ENCODE measurements at regions not wholly inside any gene's neighbourhood (a gene's known extent, or its start where the extent isn't known, plus 50 kb on each side); places are given as distances from the start of the nearest gene placed in this dataset.

DNA sequence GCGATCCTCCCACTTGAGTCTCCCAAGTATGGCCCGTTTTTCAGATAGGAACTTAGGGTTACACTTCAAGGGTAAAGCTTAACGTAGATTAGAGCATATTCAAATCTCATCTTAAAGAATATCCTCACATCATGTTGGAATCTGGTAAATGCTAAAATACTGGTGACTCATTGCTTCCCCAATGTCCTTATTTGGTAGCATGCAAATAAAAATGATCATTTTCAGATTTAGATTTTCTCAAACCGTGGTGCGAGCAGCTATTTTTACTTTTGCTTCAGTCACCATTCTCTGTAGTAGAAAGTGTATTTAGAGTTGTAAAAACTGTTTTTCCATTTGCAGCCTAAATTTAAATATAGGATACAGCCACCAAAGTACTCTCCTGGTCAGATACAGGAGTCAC lies 101.5 kb upstream of the MAML3 start:
- ATAC-seq (no peak), DNase-seq (no peak)
- no peak overlapping the region for H3K27ac Mint-ChIP-seq
- no peak for TF ChIP-seq CTCF (IDR thresholded peaks at IDR 0.05)
- H3K36me3 Mint-ChIP-seq (ENCODE audit: low read depth), result no peaks in the 10 kb centered on the region
- no peak overlapping the region for H3K4me3 Mint-ChIP-seq
- intact Hi-C loops (cut with micrococcal nuclease), result loop anchor here (10.0 kb wide), 2 partner anchors 521 to 601 kb away; no protein-coding TSS in a partner anchor
- ChIA-PET CTCF (interaction anchor here (0.7 to 6.5 kb wide), 8 partner anchors 12 to 599 kb away, joined by 3 to 65 read pairs (median 10); no protein-coding TSS in a partner anchor), POLR2A (interaction anchor here (1.5 kb wide), 1 partner anchor 598 kb away, joined by 3 read pairs; no protein-coding TSS in a partner anchor)
- no peaks in the 10 kb centered on the region for H3K9me3 Mint-ChIP-seq
- H3K27me3 Mint-ChIP-seq, result peaks cover 9% of the 10 kb centered on the region
- peaks cover 25% of the 10 kb centered on the region for H3K4me1 Mint-ChIP-seq (ENCODE audit: low read depth)

- ChIA-PET POLR2A (interaction anchor here (1.5 to 3.1 kb wide), 3 partner anchors 11 to 597 kb away, joined by 3 to 11 read pairs (median 4); partner anchors contain the start of gene MAML3), CTCF (interaction anchor here (0.7 to 6.5 kb wide), 18 partner anchors 10 to 598 kb away, joined by 3 to 65 read pairs (median 5); no protein-coding TSS in a partner anchor)
Observed at GRCh38 chr4:140254651-140255299, 100.8 kb upstream of the MAML3 start.

GRCh38 chr4:140253556-140254027 lies 99.6 kb upstream of the MAML3 start:
- CTCF ChIA-PET, result interaction anchor here (0.6 to 6.5 kb wide), 47 partner anchors 10 to 596 kb away, joined by 3 to 65 read pairs (median 4); partner anchors contain the start of gene MAML3
- H3K27ac Mint-ChIP-seq, result no peak overlapping the region
- intact Hi-C loops (cut with micrococcal nuclease), result loop anchor here (2.0 to 10.0 kb wide), 3 partner anchors 241 to 599 kb away; no protein-coding TSS in a partner anchor
- ATAC-seq, result no peak
- TF ChIP-seq CTCF (IDR thresholded peaks at IDR 0.05), result peak; percentile 59
- no peak for DNase-seq
- no peaks in the 10 kb centered on the region for H3K9me3 Mint-ChIP-seq
- no peaks in the 10 kb centered on the region for H3K36me3 Mint-ChIP-seq (ENCODE audit: low read depth)
- POLR2A ChIA-PET, result interaction anchor here (1.7 to 3.1 kb wide), 2 partner anchors 10 to 101 kb away, joined by 4 to 11 read pairs; partner anchors contain the start of gene MAML3
- H3K4me3 Mint-ChIP-seq, result peak overlapping the region; percentile 29
- peaks cover 11% of the 10 kb centered on the region for H3K27me3 Mint-ChIP-seq
- H3K4me1 Mint-ChIP-seq (ENCODE audit: low read depth), result peaks cover 25% of the 10 kb centered on the region

More at GRCh38 chr4:140254651-140255299, 100.8 kb upstream of the MAML3 start:
- H3K36me3 Mint-ChIP-seq (ENCODE audit: low read depth), result no peaks in the 10 kb centered on the region
- no peak overlapping the region for H3K27ac Mint-ChIP-seq
- H3K27me3 Mint-ChIP-seq, result peaks cover 11% of the 10 kb centered on the region
- peaks cover 25% of the 10 kb centered on the region for H3K4me1 Mint-ChIP-seq (ENCODE audit: low read depth)
- TF ChIP-seq CTCF (IDR thresholded peaks at IDR 0.05), result no peak
- ATAC-seq (no peak), DNase-seq (no peak)
- intact Hi-C loops (cut with micrococcal nuclease), result loop anchor here (10.0 kb wide), 2 partner anchors 520 to 600 kb away; no protein-coding TSS in a partner anchor
- H3K4me3 Mint-ChIP-seq, result no peak overlapping the region
- H3K9me3 Mint-ChIP-seq, result no peaks in the 10 kb centered on the region

DNA sequence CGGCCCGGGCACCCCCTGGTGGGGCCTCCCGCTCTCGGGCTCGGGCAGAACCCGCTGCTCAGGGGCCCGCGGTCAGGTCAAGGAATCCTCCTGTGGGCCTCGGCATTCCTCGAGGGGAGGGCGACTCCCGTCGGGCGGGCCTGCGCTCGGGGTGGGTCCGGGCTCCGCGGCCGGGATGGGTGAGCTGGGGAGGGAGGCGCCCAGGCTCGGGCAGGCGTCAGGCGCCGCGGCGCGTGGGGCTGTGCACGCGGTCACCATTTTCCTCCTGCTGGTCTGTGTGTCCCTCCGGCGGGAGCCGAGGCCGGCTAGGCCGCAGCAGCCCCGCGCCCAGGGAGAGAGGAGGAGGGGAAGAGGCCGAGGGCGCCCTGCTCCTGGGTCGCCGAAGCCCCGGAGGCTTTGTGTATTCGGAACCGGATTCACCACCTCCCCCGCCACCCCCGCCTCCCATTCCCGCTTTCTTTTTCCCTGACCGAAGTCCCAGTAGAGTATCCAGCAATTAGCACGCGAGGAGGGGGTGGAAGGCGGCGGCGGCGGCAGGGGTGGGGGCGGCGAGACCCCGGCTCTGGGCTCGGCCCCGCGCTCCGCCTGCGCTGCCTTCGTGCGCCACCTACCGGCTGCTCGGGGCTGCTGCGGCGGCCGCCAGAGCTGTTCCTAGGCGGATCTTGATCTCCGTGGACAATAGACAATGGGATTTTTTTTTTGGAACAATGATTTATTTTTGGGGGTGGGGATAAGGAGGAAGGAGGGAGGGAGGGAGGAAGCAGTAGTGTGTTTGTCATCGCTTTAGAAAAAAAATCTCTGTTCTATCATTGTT lies 99.0 kb upstream of the MAML3 start:
- Mint-ChIP-seq H3K27ac (no peak overlapping the region), H3K36me3 (ENCODE audit: low read depth) (no peaks in the 10 kb centered on the region), H3K4me1 (ENCODE audit: low read depth) (peaks cover 25% of the 10 kb centered on the region), H3K4me3 (peak overlapping the region; percentile 29), H3K27me3 (peaks cover 11% of the 10 kb centered on the region), H3K9me3 (no peaks in the 10 kb centered on the region)
- CTCF ChIA-PET, result interaction anchor here (0.6 to 6.5 kb wide), 48 partner anchors 10 to 596 kb away, joined by 3 to 65 read pairs (median 4); partner anchors contain the start of gene MAML3
- TF ChIP-seq CTCF (IDR thresholded peaks at IDR 0.05), result peak; percentile 97
- POLR2A ChIA-PET, result interaction anchor here (1.2 to 3.1 kb wide), 3 partner anchors 10 to 100 kb away, joined by 3 to 11 read pairs (median 4); partner anchors contain the start of gene MAML3
- DNase-seq (peak; percentile 62), ATAC-seq (peak; percentile 69)
- intact Hi-C loops (cut with micrococcal nuclease), result loop anchor here (2.0 to 10.0 kb wide), 3 partner anchors 240 to 598 kb away; no protein-coding TSS in a partner anchor
